GM12801 (cell line): ENCODE measurements at regions not wholly inside any gene's neighbourhood (a gene's known extent, or its start where the extent isn't known, plus 50 kb on each side); places are given as distances from the start of the nearest gene placed in this dataset.

ENCODE experiments used
- CTCF ChIP-seq: IDR thresholded peaks from one replicate; pipeline ENCODE4 v1.5.1; 2011; ENCODE audit warnings: control low read depth; ENCODE audit not compliant: insufficient read length; ENCODE audit errors: extremely low read depth

- no peak for TF ChIP-seq CTCF
Measured at GRCh38 chr1:182134257-182134656, 72.7 kb upstream of the ZNF648 start.

- no peak for TF ChIP-seq CTCF
Measured at GRCh38 chr1:182133181-182133580, 71.7 kb upstream of the ZNF648 start.

GRCh38 chr1:182129398-182129797 lies 67.9 kb upstream of the ZNF648 start:
- TF ChIP-seq CTCF = no peak

GRCh38 chr1:182128502-182128901 lies 67.0 kb upstream of the ZNF648 start:
- no peak for TF ChIP-seq CTCF

- no peak for TF ChIP-seq CTCF
Measured at GRCh38 chr1:182127656-182128055, 66.1 kb upstream of the ZNF648 start.

- no peak for TF ChIP-seq CTCF
Measured at GRCh38 chr1:182126272-182126800, 64.8 kb upstream of the ZNF648 start.

- TF ChIP-seq CTCF = no peak
Measured at GRCh38 chr1:182122913-182123260, 61.4 kb upstream of the ZNF648 start.
